H1 (cell line): ENCODE measurements at regions not wholly inside any gene's neighbourhood (a gene's known extent, or its start where the extent isn't known, plus 50 kb on each side); places are given as distances from the start of the nearest gene placed in this dataset.

Experiments
- CTCF ChIA-PET: fragments of 300-600 bp; sonication (Branson Sonifier 250); formaldehyde crosslinking; loops from one replicate; lab custom pipeline; 2021; ENCODE audit not compliant: partially characterized antibody; lab: Charles Lee
- POLR2A ChIA-PET: fragments of 300-600 bp; sonication (Branson Sonifier 250); formaldehyde crosslinking; loops from one replicate; lab custom pipeline; 2021; ENCODE audit warnings: inconsistent platforms; ENCODE audit not compliant: partially characterized antibody; lab: Charles Lee
- DNase-seq, 2 experiments: peaks; one replicate each; pipeline versions ENCODE4 v3.0.0 to v3.0.0-alpha.2; 2010 to 2022; ENCODE audit warnings: low spot score in 2 of 2, low read depth in 1 of 2, mixed read lengths in 1 of 2
- FAIRE-seq: peaks from 2 replicates; lab custom pipeline; 2011; peaks lifted over from hg19 to GRCh38; lab: Jason Lieb, UNC
- H2AFZ ChIP-seq: 2 replicates; pipeline ENCODE4 v1.8.1; 2012; ENCODE audit warnings: low read length, inconsistent platforms
- H2AK5ac ChIP-seq: 2 replicates; pipeline ENCODE4 v1.6.1; 2013; ENCODE audit warnings: low read depth, low read length
- H2BK120ac ChIP-seq: replicated peaks from 2 replicates; pipeline ENCODE3; 2013; ENCODE audit warnings: low read depth, low read length, inconsistent platforms
- H2BK12ac ChIP-seq: 2 replicates; pipeline ENCODE4 v1.6.1; 2013; ENCODE audit warnings: low read depth, low read length
- H2BK15ac ChIP-seq: 2 replicates; pipeline ENCODE4 v1.6.1; 2013; ENCODE audit warnings: low read length
- H2BK20ac ChIP-seq: 2 replicates; pipeline ENCODE4 v1.6.1; 2013; ENCODE audit warnings: low read length
- H2BK5ac ChIP-seq: 2 replicates; pipeline ENCODE4 v1.6.1; 2013; ENCODE audit warnings: low read depth, low read length
- H3K14ac ChIP-seq: 2 replicates; pipeline ENCODE4 v1.6.1; 2013; ENCODE audit warnings: inconsistent platforms; ENCODE audit not compliant: insufficient read length
- H3K18ac ChIP-seq: 2 replicates; pipeline ENCODE4 v1.6.1; 2013; ENCODE audit warnings: low read length; ENCODE audit errors: extremely low read depth
- H3K23ac ChIP-seq: 2 replicates; pipeline ENCODE4 v1.6.1; 2013; ENCODE audit warnings: inconsistent platforms; ENCODE audit not compliant: insufficient read length
- H3K23me2 ChIP-seq: 2 replicates; pipeline ENCODE4 v1.6.1; 2013; ENCODE audit warnings: low read depth, low read length
- H3K27ac ChIP-seq: 2 replicates; pipeline ENCODE4 v1.6.1; 2011; ENCODE audit warnings: low read depth, low read length, inconsistent platforms
- H3K27me3 ChIP-seq, 4 experiments: replicated peaks in 1 of 4; 1 replicate in 1 of 4; 2 replicates in 3 of 4; pipeline versions ENCODE4 v1.6.1 to v1.8.1; 2011 to 2013; ENCODE audit warnings: low read length in 3 of 4, mild to moderate bottlenecking in 3 of 4, inconsistent platforms in 2 of 4, mixed read lengths in 2 of 4, moderate library complexity in 1 of 4; ENCODE audit not compliant: control insufficient read depth in 3 of 4, insufficient read depth in 3 of 4; ENCODE audit errors: extremely low read depth in 1 of 4
- H3K36me3 ChIP-seq, 4 experiments: 2 replicates each; pipeline versions ENCODE4 v1.6.1 to v1.8.1; 2011 to 2013; ENCODE audit warnings: mild to moderate bottlenecking in 4 of 4, low read length in 3 of 4, moderate library complexity in 2 of 4, control low read depth in 1 of 4, inconsistent platforms in 1 of 4; ENCODE audit not compliant: insufficient read depth in 4 of 4, control insufficient read depth in 2 of 4
- H3K4ac ChIP-seq: replicated peaks from 2 replicates; pipeline ENCODE3; 2013; ENCODE audit warnings: low read length, low read depth, mixed read lengths, inconsistent platforms; ENCODE audit not compliant: insufficient read length
- H3K4me1 ChIP-seq, 4 experiments: replicated peaks in 1 of 4; 1 replicate in 1 of 4; 2 replicates in 3 of 4; pipeline versions ENCODE4 v1.6.1 to v1.8.1; 2011 to 2013; ENCODE audit warnings: low read length in 3 of 4, inconsistent platforms in 2 of 4, mixed read lengths in 1 of 4; ENCODE audit not compliant: insufficient read depth in 4 of 4, control insufficient read depth in 3 of 4
- H3K4me2 ChIP-seq, 2 experiments: 2 replicates each; pipeline versions ENCODE4 v1.6.1 to v1.8.1; 2011 to 2013; ENCODE audit warnings: low read depth in 2 of 2, low read length in 2 of 2, control low read depth in 1 of 2, inconsistent platforms in 1 of 2, mild to moderate bottlenecking in 1 of 2; ENCODE audit not compliant: insufficient read depth in 1 of 2
- H3K4me3 ChIP-seq, 4 experiments: fragments of 200-600, 300-600 bp in 1 of 4; sonication (generic), shearing (Covaris generic), sonication (Bioruptor Twin) in 1 of 4; 2 replicates each; pipeline versions ENCODE4 v1.5.1 to v1.8.1; 2011 to 2016; ENCODE audit warnings: low read length in 4 of 4, low read depth in 3 of 4, control low read depth in 2 of 4, inconsistent platforms in 2 of 4, mild to moderate bottlenecking in 2 of 4, mixed read lengths in 1 of 4, moderate library complexity in 1 of 4; ENCODE audit not compliant: insufficient read depth in 2 of 4; ENCODE audit errors: extremely low read depth in 1 of 4
- H3K56ac ChIP-seq: replicated peaks from 2 replicates; pipeline ENCODE3; 2013; ENCODE audit warnings: low read depth, mild to moderate bottlenecking, mixed read lengths, low read length, inconsistent platforms; ENCODE audit not compliant: insufficient read length
- H3K79me1 ChIP-seq: 2 replicates; pipeline ENCODE4 v1.6.1; 2013; ENCODE audit warnings: low read depth, low read length, control low read depth
- H3K79me2 ChIP-seq, 2 experiments: 2 replicates each; pipeline versions ENCODE4 v1.6.1 to v1.8.1; 2012 to 2013; ENCODE audit warnings: low read length in 2 of 2, mild to moderate bottlenecking in 2 of 2, inconsistent platforms in 1 of 2; ENCODE audit not compliant: insufficient read depth in 2 of 2, control insufficient read depth in 1 of 2
- H3K9ac ChIP-seq, 4 experiments: replicated peaks in 1 of 4; 1 replicate in 1 of 4; 2 replicates in 3 of 4; pipeline versions ENCODE4 v1.6.1 to v1.8.1; 2011 to 2013; ENCODE audit warnings: low read depth in 3 of 4, low read length in 3 of 4, control low read depth in 2 of 4, mild to moderate bottlenecking in 2 of 4, moderate library complexity in 2 of 4, inconsistent platforms in 1 of 4; ENCODE audit errors: extremely low read depth in 1 of 4
- H3K9me3 ChIP-seq, 2 experiments: 2 replicates each; pipeline versions ENCODE4 v1.6.1 to v1.8.1; 2012 to 2013; ENCODE audit warnings: mild to moderate bottlenecking in 2 of 2, moderate library complexity in 2 of 2, control low read depth in 1 of 2, inconsistent platforms in 1 of 2, low read depth in 1 of 2, low read length in 1 of 2, mixed read lengths in 1 of 2; ENCODE audit not compliant: insufficient read depth in 2 of 2
- H4K20me1 ChIP-seq, 2 experiments: replicated peaks in 1 of 2; 2 replicates each; pipeline versions ENCODE3 to v1.8.1; 2011 to 2013; ENCODE audit warnings: inconsistent platforms in 2 of 2, low read length in 2 of 2, mild to moderate bottlenecking in 1 of 2; ENCODE audit not compliant: insufficient read depth in 2 of 2, control insufficient read depth in 1 of 2
- H4K5ac ChIP-seq: 2 replicates; pipeline ENCODE4 v1.6.1; 2013; ENCODE audit warnings: low read length, low read depth, mixed read lengths, inconsistent platforms; ENCODE audit not compliant: insufficient read length
- H4K8ac ChIP-seq: 2 replicates; pipeline ENCODE4 v1.8.0; 2013; ENCODE audit warnings: mild to moderate bottlenecking, moderate library complexity, low read length, inconsistent platforms; ENCODE audit not compliant: insufficient read depth; ENCODE audit errors: extremely low read depth
- H4K91ac ChIP-seq: replicated peaks from 2 replicates; pipeline ENCODE3; 2013; ENCODE audit warnings: low read length, mixed read lengths, inconsistent platforms; ENCODE audit not compliant: insufficient read length
- ASH2L ChIP-seq: fragments of 200-600, 300-600 bp; sonication (generic); IDR thresholded peaks from one replicate; pipeline ENCODE4 v1.7.1; 2017; ENCODE audit warnings: low read length
- JUND ChIP-seq: IDR thresholded peaks from 2 replicates; pipeline ENCODE4 v1.6.1; 2011; ENCODE audit warnings: mild to moderate bottlenecking, improper control_type of control experiment, low read length
- KDM1A ChIP-seq: fragments of 200-600, 300-600 bp; sonication (generic); IDR thresholded peaks from 2 replicates; pipeline ENCODE4 v1.7.1; 2016; ENCODE audit warnings: mild to moderate bottlenecking, low read length, borderline replicate concordance
- POLR2AphosphoS5 ChIP-seq: IDR thresholded peaks from 2 replicates; pipeline ENCODE4 v1.6.1; 2011; ENCODE audit warnings: low read depth, low read length
- RBBP5 ChIP-seq: IDR thresholded peaks from 2 replicates; pipeline ENCODE4 v1.7.1; 2012; ENCODE audit warnings: low read depth, mild to moderate bottlenecking, inconsistent platforms, low read length, moderate library complexity, borderline replicate concordance
- SIX5 ChIP-seq: IDR thresholded peaks from 2 replicates; pipeline ENCODE4 v1.6.1; 2011; ENCODE audit warnings: mild to moderate bottlenecking, low read depth, low read length
- ZNF274 ChIP-seq: IDR thresholded peaks from 2 replicates; pipeline ENCODE4 v1.7.0; 2012; ENCODE audit warnings: low read length, borderline replicate concordance; ENCODE audit errors: extremely low read depth
- TF ChIP-seq, protein P1 (sequence below): IDR thresholded peaks from 2 replicates; pipeline ENCODE4 v1.6.1; 2012; ENCODE audit warnings: inconsistent platforms

DNA sequence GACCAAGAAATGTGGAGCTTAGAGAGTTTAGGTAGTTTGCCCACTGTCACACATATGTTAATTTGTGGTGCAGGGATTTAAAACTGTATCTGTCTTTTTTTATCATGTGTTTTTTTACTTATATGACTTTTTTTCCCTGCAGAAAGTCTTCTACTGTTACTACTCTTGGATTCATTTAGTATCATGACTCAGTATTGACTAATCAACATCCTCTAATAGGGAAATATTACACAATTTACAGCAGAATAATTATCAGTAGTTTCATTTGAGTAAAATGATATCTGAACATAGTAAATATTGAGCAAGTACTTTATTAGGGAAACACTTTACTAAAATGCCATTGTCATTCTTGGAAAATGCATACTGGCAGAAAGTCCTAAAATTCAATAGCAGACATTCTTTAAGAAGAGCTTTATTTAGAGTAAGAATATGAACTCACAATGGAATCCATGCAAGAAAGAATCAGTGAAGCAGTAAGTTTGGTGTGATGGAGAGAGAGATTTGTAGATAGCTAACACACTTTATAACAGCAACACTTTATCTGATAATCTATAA lies 425.9 kb upstream of the SLC8A1 start:
- H2BK120ac ChIP-seq = no peak overlapping the region
- H4K20me1 ChIP-seq = no peaks in the 10 kb centered on the region
- TF ChIP-seq, protein P1, sequence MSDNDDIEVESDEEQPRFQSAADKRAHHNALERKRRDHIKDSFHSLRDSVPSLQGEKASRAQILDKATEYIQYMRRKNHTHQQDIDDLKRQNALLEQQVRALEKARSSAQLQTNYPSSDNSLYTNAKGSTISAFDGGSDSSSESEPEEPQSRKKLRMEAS = no peak
- TF ChIP-seq JUND (no peak), RBBP5 (no peak), ASH2L (no peak), POLR2AphosphoS5 (no peak), SIX5 (no peak), KDM1A (no peak), ZNF274 (no peak)
- FAIRE-seq (no peak), DNase-seq (no peak)
- H3K79me1 ChIP-seq = no peaks in the 10 kb centered on the region
- H3K18ac ChIP-seq = no peak overlapping the region
- no peak overlapping the region for H4K8ac ChIP-seq
- H4K91ac ChIP-seq = no peak overlapping the region
- H3K4me3 ChIP-seq = no peak overlapping the region
- no peak overlapping the region for H4K5ac ChIP-seq
- no peak overlapping the region for H2BK15ac ChIP-seq
- no peaks in the 10 kb centered on the region for H3K27me3 ChIP-seq
- no peak overlapping the region for H3K27ac ChIP-seq
- no peak overlapping the region for H3K9ac ChIP-seq
- no peak overlapping the region for H3K14ac ChIP-seq
- H2BK12ac ChIP-seq = no peak overlapping the region
- no peak overlapping the region for H3K4me2 ChIP-seq
- H3K36me3 ChIP-seq = no peaks in the 10 kb centered on the region
- H3K23me2 ChIP-seq = no peaks in the 10 kb centered on the region
- no peaks in the 10 kb centered on the region for H3K9me3 ChIP-seq
- no peaks in the 10 kb centered on the region for H3K4me1 ChIP-seq
- H3K56ac ChIP-seq = no peak overlapping the region
- H3K79me2 ChIP-seq = no peaks in the 10 kb centered on the region
- CTCF ChIA-PET = no interaction called here
- POLR2A ChIA-PET = no interaction called here
- no peak overlapping the region for H3K4ac ChIP-seq
- H3K23ac ChIP-seq = no peak overlapping the region
- H2AFZ ChIP-seq = no peak overlapping the region
- no peak overlapping the region for H2AK5ac ChIP-seq
- no peak overlapping the region for H2BK5ac ChIP-seq
- no peak overlapping the region for H2BK20ac ChIP-seq
